ENCODE measurements at regions not wholly inside any gene's neighbourhood (a gene's known extent, or its start where the extent isn't known, plus 50 kb on each side); places are given as distances from the start of the nearest gene placed in this dataset.

- no peak overlapping the region for H2AFZ ChIP-seq (ENCODE audit: low read length)
- 92% methylated on average over 3 of the region's 3 CpGs; no CpG with 5 or more reads in 1 of the 2 experiments for WGBS, 2 experiments (ENCODE audit: extremely low coverage in 1 of 2, insufficient coverage in 1 of 2, insufficient read length in 1 of 2, insufficient replicate concordance in 2 of 2, low coverage in 1 of 2, low lambda C conversion rate in 2 of 2, missing lambda C conversion rate in 1 of 2)
- H4K20me1 ChIP-seq (replicated peaks in 1 of 2; ENCODE audit: control insufficient read depth in 1 of 2, insufficient read depth in 2 of 2, low read length in 2 of 2): no peaks in the 10 kb centered on the region
- H2BK12ac ChIP-seq (ENCODE audit: low read depth, low read length): no peak overlapping the region
- POLR2A ChIA-PET (ENCODE audit: partially characterized antibody): no interaction called here
- H4K8ac ChIP-seq (ENCODE audit: extremely low read depth, insufficient read depth, low read length): no peak overlapping the region
- no peaks in the 10 kb centered on the region for H3K4me1 ChIP-seq (replicated peaks in 1 of 4; ENCODE audit: control insufficient read depth in 3 of 4, insufficient read depth in 4 of 4, low read length in 3 of 4)
- H2BK120ac ChIP-seq (replicated peaks; ENCODE audit: low read depth, low read length): no peak overlapping the region
- peaks cover 0 to 1% (median 0%) of the 10 kb centered on the region in 4 experiments; a peak in 1 of 7 replicates for H3K27me3 ChIP-seq (replicated peaks in 1 of 4; ENCODE audit: control insufficient read depth in 3 of 4, extremely low read depth in 1 of 4, insufficient read depth in 3 of 4, low read length in 3 of 4)
- no peak overlapping the region for H3K23ac ChIP-seq (ENCODE audit: insufficient read length)
- H3K36me3 ChIP-seq (ENCODE audit: control insufficient read depth in 2 of 4, insufficient read depth in 4 of 4, low read length in 3 of 4): peaks cover 0 to 2% (median 0%) of the 10 kb centered on the region in 4 experiments; a peak in 1 of 8 replicates
- H3K23me2 ChIP-seq (ENCODE audit: low read depth, low read length): no peaks in the 10 kb centered on the region
- H3K4ac ChIP-seq (replicated peaks; ENCODE audit: insufficient read length, low read depth, low read length): no peak overlapping the region
- peaks cover 4 to 9% of the 10 kb centered on the region in 2 experiments; a peak in 3 of 4 replicates for H3K9me3 ChIP-seq (ENCODE audit: insufficient read depth in 2 of 2, low read depth in 1 of 2, low read length in 1 of 2)
- FAIRE-seq: no peak
- no peaks in the 10 kb centered on the region; the same call in 1 of the 2 replicates for H3K79me1 ChIP-seq (ENCODE audit: low read depth, low read length)
- H3K27ac ChIP-seq (ENCODE audit: low read depth, low read length): no peak overlapping the region
- no peak overlapping the region for H2BK15ac ChIP-seq (ENCODE audit: low read length)
- no peaks in the 10 kb centered on the region; a peak in 1 of 4 replicates for H3K79me2 ChIP-seq (ENCODE audit: control insufficient read depth in 1 of 2, insufficient read depth in 2 of 2, low read length in 2 of 2)
- no peak for TF ChIP-seq CBX8 (IDR thresholded peaks at IDR 0.05; ENCODE audit: borderline replicate concordance, low read depth, low read length)
- no peak for TF ChIP-seq POLR2A (IDR thresholded peaks at IDR 0.05; ENCODE audit: control extremely low read depth in 1 of 2, low read depth in 2 of 2, low read length in 2 of 2)
- no peak overlapping the region for H4K5ac ChIP-seq (ENCODE audit: insufficient read length, low read depth, low read length)
- H2BK20ac ChIP-seq (ENCODE audit: low read length): no peak overlapping the region
- H3K14ac ChIP-seq (ENCODE audit: insufficient read length): no peak overlapping the region
- no peak overlapping the region for H3K4me3 ChIP-seq (ENCODE audit: extremely low read depth in 1 of 4, insufficient read depth in 2 of 4, low read depth in 3 of 4, low read length in 4 of 4)
- H3K18ac ChIP-seq (ENCODE audit: extremely low read depth, low read length): no peak overlapping the region
- H3K9ac ChIP-seq (replicated peaks in 1 of 4; ENCODE audit: extremely low read depth in 1 of 4, low read depth in 3 of 4, low read length in 3 of 4): no peak overlapping the region
- H2BK5ac ChIP-seq (ENCODE audit: low read depth, low read length): no peak overlapping the region
- no peak overlapping the region for H3K4me2 ChIP-seq (ENCODE audit: insufficient read depth in 1 of 2, low read depth in 2 of 2, low read length in 2 of 2)
- no peak overlapping the region for H2AK5ac ChIP-seq (ENCODE audit: low read depth, low read length)
- no peak overlapping the region for H4K91ac ChIP-seq (replicated peaks; ENCODE audit: insufficient read length, low read length)
- DNase-seq (ENCODE audit: low read depth in 1 of 2, low spot score in 2 of 2): no peak
- CTCF ChIA-PET (ENCODE audit: partially characterized antibody): interaction anchor here (1.0 to 1.1 kb wide), 2 partner anchors 13 to 19 kb away, joined by 3 to 7 read pairs; no protein-coding TSS in a partner anchor
- H3K56ac ChIP-seq (replicated peaks; ENCODE audit: insufficient read length, low read depth, low read length): no peak overlapping the region
Measured at GRCh38 chr5:119302449-119302848, 53.4 kb upstream of the TNFAIP8 start.
